ENCODE measurements at regions not wholly inside any gene's neighbourhood (a gene's known extent, or its start where the extent isn't known, plus 50 kb on each side); places are given as distances from the start of the nearest gene placed in this dataset.

DNA sequence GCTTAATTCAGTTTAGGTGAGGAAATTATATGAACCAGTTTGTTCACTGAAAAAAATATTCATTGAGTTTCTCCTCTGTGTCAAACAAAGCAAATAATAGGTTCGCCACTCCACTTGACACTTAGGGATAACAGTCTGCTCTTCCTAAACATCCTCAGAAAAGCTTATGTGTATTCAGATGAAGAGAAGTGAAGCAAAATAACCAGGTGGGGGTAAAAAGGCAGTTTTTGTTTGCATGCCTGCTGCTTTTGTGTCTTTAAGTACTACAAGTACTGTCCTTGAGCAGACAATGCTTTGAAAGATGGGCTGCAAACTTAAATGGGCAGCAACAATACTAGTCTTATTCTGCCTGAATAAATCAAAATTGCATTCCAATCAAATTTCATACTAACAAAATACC is 910.7 kb upstream of the MDGA2 start:
- TF ChIP-seq SUZ12 (IDR thresholded peaks at IDR 0.05; ENCODE audit: extremely low read depth, insufficient read depth, insufficient read length): no peak
- no peak for TF ChIP-seq YY1 (IDR thresholded peaks at IDR 0.05; ENCODE audit: insufficient read depth, insufficient read length)
- TF ChIP-seq ZNF274 (IDR thresholded peaks at IDR 0.05; ENCODE audit: low read depth, low read length): no peak
- H3K9ac ChIP-seq (ENCODE audit: insufficient read length, low read depth): no peak overlapping the region
- no peak for DNase-seq (ENCODE audit: low read depth, low spot score)
- no peaks in the 10 kb centered on the region for H3K36me3 ChIP-seq (ENCODE audit: insufficient read depth, insufficient read length, low read length)
- no peaks in the 10 kb centered on the region for H3K9me3 ChIP-seq (ENCODE audit: insufficient read depth, low read length)
- H3K27me3 ChIP-seq (ENCODE audit: insufficient read depth, insufficient read length): no peaks in the 10 kb centered on the region
- no peak overlapping the region for H3K4me3 ChIP-seq (ENCODE audit: insufficient read length, low read depth)
- no peaks in the 10 kb centered on the region for H3K4me1 ChIP-seq (ENCODE audit: insufficient read depth, insufficient read length)

DNA sequence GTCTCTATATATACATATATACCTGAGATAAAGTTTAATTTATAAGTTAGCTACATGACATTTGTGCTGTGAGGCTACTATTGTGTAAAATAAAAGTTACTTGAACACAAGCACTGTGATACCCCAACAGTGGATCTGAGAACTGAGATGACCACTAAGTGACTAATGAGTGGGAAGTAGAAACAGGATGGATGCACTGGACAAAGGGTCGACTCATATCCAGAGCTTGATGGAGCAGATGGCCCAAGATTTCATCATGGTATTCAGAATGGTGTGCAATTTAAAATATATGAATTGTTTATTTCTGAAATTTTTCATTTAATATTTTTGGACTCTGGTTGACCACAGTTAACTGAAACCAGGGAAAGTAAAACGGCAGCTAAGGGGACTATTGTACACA is 908.6 kb upstream of the MDGA2 start:
- Histone ChIP-seq H3K9ac (ENCODE audit: insufficient read length, low read depth) (no peak overlapping the region), H3K4me3 (ENCODE audit: insufficient read length, low read depth) (no peak overlapping the region), H3K36me3 (ENCODE audit: insufficient read depth, insufficient read length, low read length) (no peaks in the 10 kb centered on the region), H3K9me3 (ENCODE audit: insufficient read depth, low read length) (no peaks in the 10 kb centered on the region), H3K4me1 (ENCODE audit: insufficient read depth, insufficient read length) (no peaks in the 10 kb centered on the region), H3K27me3 (ENCODE audit: insufficient read depth, insufficient read length) (no peaks in the 10 kb centered on the region)
- no peak for TF ChIP-seq SUZ12 (IDR thresholded peaks at IDR 0.05; ENCODE audit: extremely low read depth, insufficient read depth, insufficient read length)
- TF ChIP-seq ZNF274 (IDR thresholded peaks at IDR 0.05; ENCODE audit: low read depth, low read length): no peak
- no peak for TF ChIP-seq YY1 (IDR thresholded peaks at IDR 0.05; ENCODE audit: insufficient read depth, insufficient read length)
- DNase-seq (ENCODE audit: low read depth, low spot score): no peak

DNA sequence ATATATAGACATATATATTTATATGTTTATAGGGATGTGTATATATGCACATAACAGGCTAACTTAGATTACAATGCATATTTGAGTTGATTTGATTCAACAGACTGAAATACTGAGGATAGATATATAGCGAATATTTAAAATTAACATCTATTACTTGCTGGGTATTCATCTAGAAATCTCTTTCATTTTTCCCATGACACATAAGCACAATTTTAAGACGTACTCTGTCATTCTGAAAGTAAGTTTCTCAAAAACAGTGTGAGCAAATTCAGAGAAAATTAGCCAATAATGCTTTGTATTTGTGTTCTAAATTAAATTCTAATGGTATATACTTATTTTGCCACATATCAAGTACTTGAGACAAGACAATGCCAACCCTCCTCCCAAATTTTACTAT is 907.5 kb upstream of the MDGA2 start:
- Histone ChIP-seq H3K9me3 (ENCODE audit: insufficient read depth, low read length) (no peaks in the 10 kb centered on the region), H3K4me3 (ENCODE audit: insufficient read length, low read depth) (no peak overlapping the region), H3K9ac (ENCODE audit: insufficient read length, low read depth) (no peak overlapping the region), H3K4me1 (ENCODE audit: insufficient read depth, insufficient read length) (no peaks in the 10 kb centered on the region), H3K36me3 (ENCODE audit: insufficient read depth, insufficient read length, low read length) (no peaks in the 10 kb centered on the region), H3K27me3 (ENCODE audit: insufficient read depth, insufficient read length) (no peaks in the 10 kb centered on the region)
- no peak for TF ChIP-seq ZNF274 (IDR thresholded peaks at IDR 0.05; ENCODE audit: low read depth, low read length)
- TF ChIP-seq YY1 (IDR thresholded peaks at IDR 0.05; ENCODE audit: insufficient read depth, insufficient read length): no peak
- TF ChIP-seq SUZ12 (IDR thresholded peaks at IDR 0.05; ENCODE audit: extremely low read depth, insufficient read depth, insufficient read length): no peak
- DNase-seq (ENCODE audit: low read depth, low spot score): no peak

DNA sequence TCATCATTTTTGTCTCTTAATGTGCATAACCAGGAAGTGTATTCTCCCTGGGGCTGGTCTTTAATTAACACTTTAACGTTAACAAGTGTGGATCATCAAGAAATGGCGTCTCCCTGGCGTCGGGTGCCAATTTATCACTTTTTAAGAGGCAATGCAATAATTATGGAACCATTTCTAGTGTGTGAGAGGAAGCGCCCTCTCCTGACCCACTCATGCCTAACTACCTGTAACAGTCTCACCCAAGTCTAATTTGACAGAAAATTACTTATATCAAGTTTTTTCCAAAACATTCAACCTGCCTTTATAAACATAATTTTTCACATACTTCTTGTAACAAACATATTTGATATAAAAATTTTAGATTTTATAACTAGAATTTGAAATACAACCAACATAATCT is 905.3 kb upstream of the MDGA2 start:
- Histone ChIP-seq H3K4me3 (ENCODE audit: insufficient read length, low read depth) (no peak overlapping the region), H3K9ac (ENCODE audit: insufficient read length, low read depth) (no peak overlapping the region), H3K9me3 (ENCODE audit: insufficient read depth, low read length) (no peaks in the 10 kb centered on the region), H3K27me3 (ENCODE audit: insufficient read depth, insufficient read length) (no peaks in the 10 kb centered on the region), H3K4me1 (ENCODE audit: insufficient read depth, insufficient read length) (no peaks in the 10 kb centered on the region), H3K36me3 (ENCODE audit: insufficient read depth, insufficient read length, low read length) (no peaks in the 10 kb centered on the region)
- TF ChIP-seq SUZ12 (IDR thresholded peaks at IDR 0.05; ENCODE audit: extremely low read depth, insufficient read depth, insufficient read length): no peak
- TF ChIP-seq ZNF274 (IDR thresholded peaks at IDR 0.05; ENCODE audit: low read depth, low read length): no peak
- no peak for TF ChIP-seq YY1 (IDR thresholded peaks at IDR 0.05; ENCODE audit: insufficient read depth, insufficient read length)
- DNase-seq (ENCODE audit: low read depth, low spot score): no peak

DNA sequence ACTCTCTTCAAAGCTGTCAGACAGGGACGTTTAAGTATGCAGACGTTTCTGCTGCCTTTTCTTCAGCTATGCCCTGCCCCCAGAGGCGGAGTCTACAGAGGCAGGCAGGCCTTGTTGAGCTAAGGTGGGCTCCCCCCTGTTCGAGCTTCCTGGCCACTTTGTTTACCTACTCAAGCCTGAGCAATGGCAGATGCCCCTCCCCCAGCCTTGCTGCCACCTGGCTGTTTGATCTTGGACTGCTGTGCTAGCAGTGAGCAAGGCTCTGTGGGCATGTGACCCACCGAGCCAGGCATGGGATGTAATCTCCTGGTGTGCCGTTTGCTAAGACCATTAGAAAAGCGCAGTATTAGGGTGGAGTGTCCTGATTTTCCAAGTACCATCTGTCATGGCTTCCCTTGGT is 900.4 kb upstream of the MDGA2 start:
- Histone ChIP-seq H3K4me1 (ENCODE audit: insufficient read depth, insufficient read length) (no peaks in the 10 kb centered on the region), H3K36me3 (ENCODE audit: insufficient read depth, insufficient read length, low read length) (no peaks in the 10 kb centered on the region), H3K9ac (ENCODE audit: insufficient read length, low read depth) (no peak overlapping the region), H3K27me3 (ENCODE audit: insufficient read depth, insufficient read length) (no peaks in the 10 kb centered on the region), H3K9me3 (ENCODE audit: insufficient read depth, low read length) (no peaks in the 10 kb centered on the region), H3K4me3 (ENCODE audit: insufficient read length, low read depth) (no peak overlapping the region)
- TF ChIP-seq SUZ12 (IDR thresholded peaks at IDR 0.05; ENCODE audit: extremely low read depth, insufficient read depth, insufficient read length) (no peak), ZNF274 (IDR thresholded peaks at IDR 0.05; ENCODE audit: low read depth, low read length) (no peak), YY1 (IDR thresholded peaks at IDR 0.05; ENCODE audit: insufficient read depth, insufficient read length) (no peak)
- no peak for DNase-seq (ENCODE audit: low read depth, low spot score)

DNA sequence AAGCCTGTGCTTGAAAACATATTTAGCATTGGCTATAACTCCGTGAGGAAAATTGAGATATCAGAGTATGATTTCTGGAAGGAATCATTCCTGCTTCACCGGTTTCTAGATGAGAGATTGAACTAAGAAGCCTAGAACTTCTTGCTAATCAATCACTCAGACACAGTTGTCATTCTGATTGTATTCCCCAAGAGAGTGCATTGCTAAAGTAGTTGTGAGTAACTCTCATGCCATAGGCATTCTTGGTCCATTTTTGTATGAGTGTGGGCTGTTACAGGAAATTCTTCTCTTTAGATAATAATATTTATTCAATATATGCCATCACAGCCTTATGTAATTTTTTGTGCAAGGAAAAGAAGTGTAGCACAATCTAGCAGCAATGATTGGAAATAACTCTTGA is 893.3 kb upstream of the MDGA2 start:
- no peaks in the 10 kb centered on the region for H3K27me3 ChIP-seq (ENCODE audit: insufficient read depth, insufficient read length)
- TF ChIP-seq YY1 (IDR thresholded peaks at IDR 0.05; ENCODE audit: insufficient read depth, insufficient read length): no peak
- TF ChIP-seq ZNF274 (IDR thresholded peaks at IDR 0.05; ENCODE audit: low read depth, low read length): no peak
- no peak for TF ChIP-seq SUZ12 (IDR thresholded peaks at IDR 0.05; ENCODE audit: extremely low read depth, insufficient read depth, insufficient read length)
- DNase-seq (ENCODE audit: low read depth, low spot score): no peak
- no peaks in the 10 kb centered on the region for H3K4me1 ChIP-seq (ENCODE audit: insufficient read depth, insufficient read length)
- H3K9me3 ChIP-seq (ENCODE audit: insufficient read depth, low read length): peaks cover 10% of the 10 kb centered on the region; the same call in 1 of the 2 replicates
- no peak overlapping the region for H3K4me3 ChIP-seq (ENCODE audit: insufficient read length, low read depth)
- H3K36me3 ChIP-seq (ENCODE audit: insufficient read depth, insufficient read length, low read length): no peaks in the 10 kb centered on the region
- H3K9ac ChIP-seq (ENCODE audit: insufficient read length, low read depth): no peak overlapping the region

DNA sequence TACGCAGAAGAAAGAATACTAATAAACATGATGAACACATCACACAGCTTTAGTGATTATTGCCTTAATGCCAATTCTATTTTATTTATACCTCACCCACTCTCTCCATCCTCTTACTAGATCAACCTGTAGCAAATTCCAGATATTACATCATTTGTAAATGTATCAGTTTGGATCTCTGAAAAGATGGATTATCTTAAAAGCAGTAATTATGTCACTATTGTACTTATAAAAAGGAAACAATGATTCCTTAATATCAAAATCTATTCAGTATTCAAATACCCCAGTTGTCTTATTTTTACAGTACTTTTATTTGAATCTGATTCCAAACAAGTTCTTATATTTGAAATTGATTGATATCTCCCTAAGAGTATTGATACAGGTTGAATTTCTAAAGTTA is 892.8 kb upstream of the MDGA2 start:
- H3K4me3 ChIP-seq (ENCODE audit: insufficient read length, low read depth): no peak overlapping the region
- no peaks in the 10 kb centered on the region for H3K36me3 ChIP-seq (ENCODE audit: insufficient read depth, insufficient read length, low read length)
- DNase-seq (ENCODE audit: low read depth, low spot score): no peak
- H3K9ac ChIP-seq (ENCODE audit: insufficient read length, low read depth): no peak overlapping the region
- no peaks in the 10 kb centered on the region for H3K27me3 ChIP-seq (ENCODE audit: insufficient read depth, insufficient read length)
- peaks cover 13% of the 10 kb centered on the region; the same call in 1 of the 2 replicates for H3K9me3 ChIP-seq (ENCODE audit: insufficient read depth, low read length)
- TF ChIP-seq SUZ12 (IDR thresholded peaks at IDR 0.05; ENCODE audit: extremely low read depth, insufficient read depth, insufficient read length) (no peak), YY1 (IDR thresholded peaks at IDR 0.05; ENCODE audit: insufficient read depth, insufficient read length) (no peak), ZNF274 (IDR thresholded peaks at IDR 0.05; ENCODE audit: low read depth, low read length) (no peak)
- no peaks in the 10 kb centered on the region for H3K4me1 ChIP-seq (ENCODE audit: insufficient read depth, insufficient read length)
